GM18502 (cell line): ENCODE measurements at regions not wholly inside any gene's neighbourhood (a gene's known extent, or its start where the extent isn't known, plus 50 kb on each side); places are given as distances from the start of the nearest gene placed in this dataset.

Source experiments
- ATAC-seq: cut with Tn5 transposase; IDR thresholded peaks from one replicate; pipeline ENCODE4 v1.9.1; 2021; ENCODE audit warnings: mild to moderate bottlenecking; ENCODE audit not compliant: unreplicated experiment, poor library complexity

DNA sequence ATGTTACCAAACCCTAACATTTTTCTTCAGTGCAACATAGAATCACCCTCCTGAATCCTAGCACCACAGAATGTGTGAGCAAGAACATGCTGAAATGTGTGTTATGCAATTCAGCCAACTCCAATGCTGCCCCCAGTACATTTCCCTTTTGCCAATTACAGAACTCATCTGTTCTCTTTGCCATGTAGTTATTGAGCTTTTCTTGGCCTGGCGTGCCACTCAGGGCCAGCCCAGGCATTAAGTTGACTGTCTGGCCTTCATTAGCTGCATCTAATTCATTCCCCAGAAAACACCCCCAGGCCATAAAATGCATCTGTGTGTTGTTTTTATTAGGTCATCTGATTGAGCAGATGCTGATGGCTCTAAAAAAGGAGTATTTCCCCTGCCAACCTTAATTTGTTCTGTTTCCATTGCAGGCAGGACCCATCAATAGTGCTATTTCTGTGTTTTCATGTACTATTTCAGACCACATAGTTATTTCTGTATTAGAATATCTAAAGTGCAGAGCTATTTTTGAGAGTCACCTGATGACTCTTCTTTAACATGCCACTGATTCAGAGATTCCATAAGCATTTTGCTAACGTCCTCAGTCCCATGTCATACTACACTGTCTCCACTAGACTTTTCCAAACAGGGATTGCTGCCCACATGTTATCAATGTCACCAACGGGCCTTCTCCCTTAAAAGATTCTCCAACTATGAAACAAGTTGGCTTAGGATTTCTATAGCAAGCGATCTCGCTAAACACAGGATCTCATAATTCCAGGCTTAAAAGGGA is 969.7 kb downstream of the CDH11 start:
- no peak for ATAC-seq

- no peak for ATAC-seq
Measured at GRCh38 chr16:64150193-64150592, 971.7 kb downstream of the CDH11 start.

- no peak for ATAC-seq
Measured at GRCh38 chr16:64149756-64150155, 972.1 kb downstream of the CDH11 start.

- ATAC-seq: no peak
Measured at GRCh38 chr16:64148356-64148755, 973.5 kb downstream of the CDH11 start.

DNA sequence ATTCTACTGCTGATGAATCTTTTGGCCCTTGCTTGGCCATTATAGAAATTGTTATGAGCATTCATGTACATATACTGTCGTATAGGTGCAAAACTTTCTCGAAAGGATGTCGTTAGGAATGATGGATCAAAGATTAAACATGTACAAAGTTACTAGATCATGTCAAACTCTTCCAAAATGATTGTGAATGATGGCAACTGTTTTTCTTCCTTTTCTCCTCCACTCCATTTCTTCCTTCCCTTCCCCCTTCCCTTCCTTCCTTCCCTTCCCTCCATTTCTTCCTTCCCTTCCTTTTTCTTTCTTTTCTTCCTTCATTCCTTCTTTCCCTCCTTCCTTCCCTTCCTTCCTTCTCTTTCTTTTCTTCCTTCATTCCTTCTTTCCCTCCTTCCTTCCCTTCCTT is 973.9 kb downstream of the CDH11 start:
- ATAC-seq: no peak

- no peak for ATAC-seq
Measured at GRCh38 chr16:64144617-64145016, 977.2 kb downstream of the CDH11 start.

DNA sequence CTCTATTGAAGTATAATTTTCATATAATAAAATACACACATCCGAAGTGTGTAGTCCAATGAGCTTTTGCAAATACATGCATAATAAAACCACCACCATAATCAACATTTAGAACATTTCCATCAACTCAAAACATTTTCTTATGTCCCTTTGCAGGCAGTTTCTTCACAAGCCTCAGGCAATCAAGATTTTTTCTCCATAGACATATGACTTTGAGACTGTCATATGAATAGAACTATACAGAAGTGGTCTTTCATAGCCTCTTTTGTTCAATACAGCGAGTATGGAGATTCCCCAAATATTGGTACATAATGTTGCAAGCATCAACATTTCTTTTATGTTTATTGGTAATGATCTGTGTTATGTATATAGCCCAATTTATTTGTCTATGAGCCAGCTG is 983.2 kb downstream of the CDH11 start:
- ATAC-seq: no peak

- no peak for ATAC-seq
Measured at GRCh38 chr16:64138006-64138405, 983.9 kb downstream of the CDH11 start.

DNA sequence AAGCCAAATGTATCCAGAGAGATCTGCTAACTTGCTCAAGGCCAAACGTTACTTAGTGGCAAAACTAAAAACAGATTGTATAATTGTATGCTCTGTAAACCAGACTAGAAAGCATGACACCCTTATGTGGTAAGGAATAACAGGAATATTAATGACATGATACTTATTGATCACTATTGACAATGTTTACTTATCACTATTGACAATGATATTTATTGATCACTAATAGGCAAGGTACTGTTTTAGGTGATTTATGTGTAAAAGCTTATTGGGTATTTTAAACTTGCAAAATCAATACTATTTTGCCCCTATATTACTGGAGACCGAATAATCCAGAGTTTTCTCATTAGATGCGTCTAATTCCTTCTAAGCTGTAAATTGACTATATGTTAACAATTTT is 985.1 kb downstream of the CDH11 start:
- no peak for ATAC-seq

DNA sequence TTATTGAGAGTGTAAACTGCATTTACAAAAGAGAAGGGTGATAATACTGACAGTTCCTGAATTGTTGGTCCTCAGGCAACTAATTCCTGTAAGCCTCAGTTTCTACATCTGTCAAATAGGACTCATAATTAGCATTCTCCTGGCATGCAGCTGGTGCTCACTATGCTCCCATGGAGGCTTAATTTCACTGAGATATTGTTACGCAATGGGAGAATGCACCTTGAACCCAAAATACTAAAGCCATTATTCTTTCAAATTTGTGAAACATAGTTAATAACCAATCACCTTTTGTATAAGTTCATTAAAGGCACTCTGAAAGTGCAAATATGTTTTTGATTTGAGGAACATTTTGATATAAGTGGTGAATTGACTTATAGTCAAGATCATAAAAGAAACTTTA is 985.5 kb downstream of the CDH11 start:
- ATAC-seq: no peak

- ATAC-seq: no peak
Measured at GRCh38 chr16:64133366-64133765, 988.5 kb downstream of the CDH11 start.

GRCh38 chr16:64132759-64133361 is 989.0 kb downstream of the CDH11 start:
- ATAC-seq: no peak

- ATAC-seq: no peak
Measured at GRCh38 chr16:64132190-64132589, 989.7 kb downstream of the CDH11 start.

- no peak for ATAC-seq
Measured at GRCh38 chr16:64131423-64131822, 990.4 kb downstream of the CDH11 start.

GRCh38 chr16:64130140-64130539 is 991.7 kb downstream of the CDH11 start:
- ATAC-seq: no peak

- no peak for ATAC-seq
Measured at GRCh38 chr16:64122177-64122576, 999.7 kb downstream of the CDH11 start.

DNA sequence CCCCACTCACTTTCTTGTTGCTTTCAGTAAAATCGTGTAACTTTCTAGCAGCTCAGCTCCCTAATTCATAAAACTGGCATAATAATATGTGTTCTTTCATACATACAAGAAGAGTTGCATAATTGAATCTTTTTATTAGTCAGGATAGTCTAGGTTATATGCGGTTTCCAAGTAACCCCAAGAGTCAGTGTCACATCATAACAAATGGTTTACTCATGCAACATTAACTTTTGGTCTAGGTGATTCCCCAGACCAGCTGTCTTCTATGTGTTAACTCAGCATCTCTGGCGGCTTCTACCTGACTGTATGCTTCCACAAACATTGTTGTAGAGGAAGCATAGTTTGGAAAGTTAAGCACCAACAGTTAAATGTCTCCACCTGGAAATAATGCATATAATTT is 1000.4 kb downstream of the CDH11 start:
- ATAC-seq: no peak

DNA sequence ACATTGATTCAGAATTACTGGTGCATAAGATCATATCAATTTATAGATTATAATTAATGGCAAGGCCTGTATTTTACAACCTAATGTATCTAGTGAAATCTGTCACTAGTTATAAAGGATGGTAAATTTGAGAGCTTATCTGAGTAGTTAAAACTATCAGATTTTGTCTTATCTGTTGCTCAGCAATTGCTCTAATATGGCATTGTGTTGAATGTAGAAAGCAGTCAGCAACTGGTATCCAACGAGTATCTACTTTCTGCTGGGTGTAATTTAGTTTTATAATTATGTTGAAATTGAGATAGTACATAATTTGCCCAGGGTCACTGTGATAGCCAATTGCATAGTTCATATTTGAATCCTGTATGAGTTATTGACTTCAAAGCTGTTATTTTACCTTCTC is 1005.7 kb downstream of the CDH11 start:
- no peak for ATAC-seq

DNA sequence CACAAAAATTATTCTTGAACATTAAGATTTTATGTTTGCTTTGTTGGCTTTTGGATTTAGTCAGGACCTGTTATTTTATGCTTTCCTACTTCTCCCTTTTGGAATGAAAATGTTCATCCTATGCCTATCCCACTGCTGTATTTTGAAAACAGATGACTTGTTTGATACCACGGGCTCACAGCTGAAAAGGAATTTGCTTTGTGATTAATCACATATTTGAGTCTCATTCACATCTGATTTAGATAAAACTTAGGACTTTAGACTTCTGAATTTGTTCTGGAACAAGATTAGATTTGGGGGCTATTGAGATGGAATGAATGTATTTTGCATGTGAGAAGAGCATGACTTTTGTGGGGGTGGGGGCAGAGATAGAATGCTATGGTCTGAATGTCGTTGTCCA is 1012.6 kb downstream of the CDH11 start:
- ATAC-seq: no peak

- ATAC-seq: no peak
Measured at GRCh38 chr16:64102654-64103053, 1019.2 kb downstream of the CDH11 start.

GRCh38 chr16:64098451-64098850 is 1023.4 kb downstream of the CDH11 start:
- ATAC-seq: no peak

DNA sequence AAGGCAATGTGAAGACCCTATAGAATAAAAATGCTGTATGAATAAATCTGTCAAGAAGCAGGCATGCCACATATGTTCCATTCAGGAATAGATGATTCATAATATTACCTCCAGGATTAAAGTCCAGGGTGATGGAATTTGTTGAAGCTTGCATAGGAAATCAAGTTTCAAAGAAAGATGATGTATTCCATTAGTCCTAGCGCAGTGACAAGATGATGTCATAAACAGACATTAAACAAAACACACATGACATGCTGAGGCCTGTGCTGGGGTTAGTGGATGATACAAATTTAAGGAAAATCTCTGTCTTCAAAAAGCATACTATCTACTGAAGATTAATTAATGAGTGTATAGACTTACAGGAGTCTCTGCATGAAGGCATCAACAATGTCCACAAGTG is 1025.2 kb downstream of the CDH11 start:
- ATAC-seq: no peak
